ENCODE measurements at regions not wholly inside any gene's neighbourhood (a gene's known extent, or its start where the extent isn't known, plus 50 kb on each side); places are given as distances from the start of the nearest gene placed in this dataset.

DNA sequence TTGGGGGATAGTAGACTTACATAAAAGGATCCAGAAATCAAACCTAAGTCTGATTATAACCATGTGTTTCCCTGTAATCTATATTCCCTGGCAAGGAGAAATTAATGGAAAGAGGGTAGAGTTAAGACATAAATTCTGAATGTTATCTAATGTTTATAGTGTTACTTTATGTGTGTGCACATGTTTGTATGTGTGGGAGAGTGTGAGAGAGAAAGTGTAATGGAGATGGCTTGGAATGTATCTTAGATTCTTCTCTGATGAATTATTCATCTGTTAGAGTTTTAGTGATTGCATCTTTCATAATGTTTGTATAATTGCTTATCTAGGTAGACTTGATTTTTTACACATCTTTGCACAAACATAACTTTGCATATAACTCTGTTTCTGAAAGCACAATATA lies 490.9 kb downstream of the FLRT2 start:
- no peak overlapping the region for H3K4me3 Mint-ChIP-seq
- no peak overlapping the region for H3K27ac Mint-ChIP-seq
- H3K9me3 Mint-ChIP-seq, result peaks cover 15% of the 10 kb centered on the region
- H3K27me3 Mint-ChIP-seq (ENCODE audit: insufficient read depth), result peaks cover 1% of the 10 kb centered on the region; the same call in 1 of the 2 replicates
- DNase-seq, result no peak
- TF ChIP-seq, protein P1, sequence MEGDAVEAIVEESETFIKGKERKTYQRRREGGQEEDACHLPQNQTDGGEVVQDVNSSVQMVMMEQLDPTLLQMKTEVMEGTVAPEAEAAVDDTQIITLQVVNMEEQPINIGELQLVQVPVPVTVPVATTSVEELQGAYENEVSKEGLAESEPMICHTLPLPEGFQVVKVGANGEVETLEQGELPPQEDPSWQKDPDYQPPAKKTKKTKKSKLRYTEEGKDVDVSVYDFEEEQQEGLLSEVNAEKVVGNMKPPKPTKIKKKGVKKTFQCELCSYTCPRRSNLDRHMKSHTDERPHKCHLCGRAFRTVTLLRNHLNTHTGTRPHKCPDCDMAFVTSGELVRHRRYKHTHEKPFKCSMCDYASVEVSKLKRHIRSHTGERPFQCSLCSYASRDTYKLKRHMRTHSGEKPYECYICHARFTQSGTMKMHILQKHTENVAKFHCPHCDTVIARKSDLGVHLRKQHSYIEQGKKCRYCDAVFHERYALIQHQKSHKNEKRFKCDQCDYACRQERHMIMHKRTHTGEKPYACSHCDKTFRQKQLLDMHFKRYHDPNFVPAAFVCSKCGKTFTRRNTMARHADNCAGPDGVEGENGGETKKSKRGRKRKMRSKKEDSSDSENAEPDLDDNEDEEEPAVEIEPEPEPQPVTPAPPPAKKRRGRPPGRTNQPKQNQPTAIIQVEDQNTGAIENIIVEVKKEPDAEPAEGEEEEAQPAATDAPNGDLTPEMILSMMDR (IDR thresholded peaks at IDR 0.05), result no peak
- no peaks in the 10 kb centered on the region for H3K36me3 Mint-ChIP-seq (ENCODE audit: low read depth)
- 0 out of 2 replicates have a peak, but pooled peaks cover 5% of the 10 kb centered on the region for H3K4me1 Mint-ChIP-seq (ENCODE audit: low read depth)

DNA sequence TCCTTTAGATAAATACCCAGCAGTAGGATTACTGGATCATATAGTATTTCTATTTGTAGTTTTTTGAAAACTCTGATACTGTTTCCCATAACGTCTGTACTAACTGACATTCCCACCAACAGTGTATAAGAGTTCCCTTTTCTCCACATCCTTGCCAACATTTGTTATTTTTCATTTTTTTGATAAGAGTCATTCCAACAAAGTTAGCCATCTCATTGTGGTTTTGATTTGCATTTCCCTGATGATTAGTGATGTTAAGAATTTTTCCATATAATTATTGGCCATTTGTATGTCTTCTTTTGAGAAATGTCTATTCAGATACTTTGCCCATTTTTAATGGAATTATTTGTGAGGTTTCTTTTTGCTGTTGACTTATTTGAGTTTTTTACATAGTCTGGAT lies 486.0 kb downstream of the FLRT2 start:
- no peak for DNase-seq
- Mint-ChIP-seq H3K27me3 (ENCODE audit: insufficient read depth) (peaks cover 1% of the 10 kb centered on the region; the same call in 1 of the 2 replicates), H3K9me3 (peaks cover 4% of the 10 kb centered on the region; the same call in 1 of the 2 replicates), H3K4me3 (no peak overlapping the region), H3K36me3 (ENCODE audit: low read depth) (no peaks in the 10 kb centered on the region), H3K27ac (no peak overlapping the region), H3K4me1 (ENCODE audit: low read depth) (0 out of 2 replicates have a peak, but pooled peaks cover 5% of the 10 kb centered on the region)
- TF ChIP-seq, protein P1 (IDR thresholded peaks at IDR 0.05), result no peak

DNA sequence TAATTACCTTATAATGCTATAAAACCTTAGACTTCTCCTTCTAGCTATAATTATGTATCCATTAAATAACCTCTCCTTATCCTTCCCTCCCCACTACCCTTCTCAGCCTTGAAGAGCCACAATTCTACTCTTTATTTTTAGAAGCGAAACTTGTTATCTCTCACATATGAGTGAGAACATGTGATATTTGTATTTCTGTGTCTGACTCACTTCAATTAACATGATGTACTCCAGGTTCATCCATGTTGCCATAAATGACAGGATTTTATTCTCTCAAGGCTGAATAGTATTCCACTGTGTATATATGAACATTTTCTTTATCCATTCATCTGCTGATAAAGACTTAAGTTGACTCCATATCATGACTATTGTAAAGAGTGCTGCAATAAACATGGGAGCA lies 485.6 kb downstream of the FLRT2 start:
- Mint-ChIP-seq H3K4me1 (ENCODE audit: low read depth) (0 out of 2 replicates have a peak, but pooled peaks cover 5% of the 10 kb centered on the region), H3K9me3 (peaks cover 4% of the 10 kb centered on the region; the same call in 1 of the 2 replicates), H3K27me3 (ENCODE audit: insufficient read depth) (peaks cover 1% of the 10 kb centered on the region; the same call in 1 of the 2 replicates), H3K4me3 (no peak overlapping the region), H3K27ac (no peak overlapping the region), H3K36me3 (ENCODE audit: low read depth) (no peaks in the 10 kb centered on the region)
- TF ChIP-seq, protein P1 (IDR thresholded peaks at IDR 0.05), result no peak
- DNase-seq, result no peak

DNA sequence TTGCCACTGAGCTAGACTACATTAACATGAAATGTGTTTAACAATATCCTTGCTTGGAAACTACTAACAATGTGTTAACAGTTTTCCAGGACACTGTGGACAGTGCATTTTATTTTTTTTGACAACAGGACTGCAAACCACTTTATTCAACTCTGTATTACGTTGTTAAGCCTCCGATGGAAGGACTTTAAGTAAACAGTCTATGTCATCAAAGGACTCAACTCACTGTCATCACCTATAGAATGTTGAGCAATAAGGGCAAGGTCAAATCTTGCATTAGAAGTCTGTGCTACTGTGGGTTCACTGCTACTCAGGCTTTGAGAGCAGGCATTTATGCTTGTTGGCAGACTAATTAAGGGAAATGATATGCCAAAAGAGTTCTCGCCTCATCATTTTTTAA lies 483.7 kb downstream of the FLRT2 start:
- Mint-ChIP-seq H3K27me3 (ENCODE audit: insufficient read depth) (peaks cover 1% of the 10 kb centered on the region; the same call in 1 of the 2 replicates), H3K36me3 (ENCODE audit: low read depth) (no peaks in the 10 kb centered on the region), H3K9me3 (peaks cover 4% of the 10 kb centered on the region; the same call in 1 of the 2 replicates), H3K4me1 (ENCODE audit: low read depth) (0 out of 2 replicates have a peak, but pooled peaks cover 5% of the 10 kb centered on the region), H3K27ac (no peak overlapping the region), H3K4me3 (no peak overlapping the region)
- DNase-seq, result no peak
- TF ChIP-seq, protein P1 (IDR thresholded peaks at IDR 0.05), result no peak

DNA sequence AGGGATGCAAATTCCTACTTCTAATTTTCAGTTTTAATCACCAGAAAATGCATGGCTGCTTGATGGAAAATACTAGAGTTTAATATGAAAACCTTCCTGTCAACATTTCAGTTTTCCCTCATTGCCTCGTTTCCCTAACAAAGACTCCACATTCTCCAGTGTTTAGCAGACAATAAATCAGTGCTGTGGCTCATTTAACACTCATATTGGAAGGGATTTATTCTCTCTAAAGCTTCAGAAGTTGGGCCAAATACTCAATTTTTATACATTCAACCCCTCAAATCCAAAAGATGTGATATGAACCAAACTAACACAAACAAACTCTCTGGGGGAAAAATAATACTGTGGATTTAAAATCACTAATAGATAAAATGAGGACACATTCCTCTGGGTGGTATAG lies 482.5 kb downstream of the FLRT2 start:
- TF ChIP-seq, protein P1 (IDR thresholded peaks at IDR 0.05), result no peak
- no peaks in the 10 kb centered on the region for H3K36me3 Mint-ChIP-seq (ENCODE audit: low read depth)
- no peak overlapping the region for H3K4me3 Mint-ChIP-seq
- no peak for DNase-seq
- no peaks in the 10 kb centered on the region; the same call in 1 of the 2 replicates for H3K27me3 Mint-ChIP-seq (ENCODE audit: insufficient read depth)
- H3K27ac Mint-ChIP-seq, result no peak overlapping the region
- no peaks in the 10 kb centered on the region; the same call in 1 of the 2 replicates for H3K9me3 Mint-ChIP-seq
- 0 out of 2 replicates have a peak, but pooled peaks cover 5% of the 10 kb centered on the region for H3K4me1 Mint-ChIP-seq (ENCODE audit: low read depth)
